Left ventricle myocardium inferior (tissue), 1 donor: ENCODE measurements at regions not wholly inside any gene's neighbourhood (a gene's known extent, or its start where the extent isn't known, plus 50 kb on each side); places are given as distances from the start of the nearest gene placed in this dataset.

ENCODE experiments used
- DNase-seq: peaks from one replicate; pipeline ENCODE4 v3.0.0-alpha.2; 2020
- H3K27ac ChIP-seq: fragments of 200-600 bp; replicated peaks from 2 replicates; pipeline ENCODE4 v1.8.0; 2021
- H3K27me3 ChIP-seq: fragments of 200-600 bp; 2 replicates; pipeline ENCODE4 v1.8.0; 2021; ENCODE audit warnings: low read depth
- H3K36me3 ChIP-seq: fragments of 200-600 bp; 2 replicates; pipeline ENCODE4 v1.8.0; 2021
- H3K4me1 ChIP-seq: fragments of 200-600 bp; 2 replicates; pipeline ENCODE4 v1.8.0; 2021
- H3K4me3 ChIP-seq: fragments of 200-600 bp; 2 replicates; pipeline ENCODE4 v1.8.0; 2021; ENCODE audit warnings: mild to moderate bottlenecking, moderate library complexity
- H3K9me3 ChIP-seq: fragments of 200-600 bp; replicated peaks from 2 replicates; pipeline ENCODE4 v1.8.0; 2021
- CTCF ChIP-seq: fragments of 200-600 bp; IDR thresholded peaks from 2 replicates; pipeline ENCODE4 v1.8.0; 2021; ENCODE audit warnings: antibody characterized with exemption, mild to moderate bottlenecking, borderline replicate concordance
- intact Hi-C: fragments of 100-400 bp; cut with micrococcal nuclease; formaldehyde crosslinking; loops from one replicate; pipeline ENCODE4 v1.11.0; 2022
- donor health status: DM: no; HTN: yes; CAD: no; lungs with severe emphysema.

DNA sequence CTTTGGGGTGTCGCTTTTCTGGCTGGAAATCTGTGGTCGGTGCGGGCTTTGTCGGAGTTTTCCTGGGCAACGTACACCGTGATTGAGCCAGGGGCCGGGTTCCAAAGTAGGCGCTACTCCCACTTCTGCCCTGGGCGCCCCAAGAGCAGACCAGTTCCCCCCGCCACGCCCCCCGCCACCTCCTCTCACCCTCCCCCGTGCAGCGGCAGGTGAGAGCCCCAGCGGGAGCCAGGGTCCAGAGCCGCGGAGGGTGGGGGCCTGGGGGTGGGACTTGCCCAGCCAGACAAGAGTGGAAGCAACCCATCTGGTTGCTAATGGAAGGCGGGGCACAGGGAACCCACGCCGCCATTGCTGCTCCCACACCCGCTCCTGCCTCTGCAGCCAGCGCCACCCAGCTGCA, 2195.9 kb downstream of the PCDH9 start:
- no peak overlapping the region for H3K27ac ChIP-seq
- H3K36me3 ChIP-seq: no peaks in the 10 kb centered on the region
- no peak for TF ChIP-seq CTCF
- no peak overlapping the region for H3K4me3 ChIP-seq
- peaks cover 25% of the 10 kb centered on the region for H3K9me3 ChIP-seq
- no peak for DNase-seq
- no peaks in the 10 kb centered on the region for H3K4me1 ChIP-seq
- no peaks in the 10 kb centered on the region for H3K27me3 ChIP-seq
- intact Hi-C loops: no loop called here

- Histone ChIP-seq H3K27ac (no peak overlapping the region), H3K9me3 (peaks cover 25% of the 10 kb centered on the region), H3K4me3 (no peak overlapping the region), H3K4me1 (no peaks in the 10 kb centered on the region), H3K36me3 (no peaks in the 10 kb centered on the region), H3K27me3 (no peaks in the 10 kb centered on the region)
- DNase-seq: no peak
- intact Hi-C loops: no loop called here
- TF ChIP-seq CTCF: no peak
These were observed 2197.3 kb downstream of the PCDH9 start for GRCh38 chr13:65032825-65033224.

- TF ChIP-seq CTCF: no peak
- intact Hi-C loops: no loop called here
- no peaks in the 10 kb centered on the region for H3K4me1 ChIP-seq
- H3K27me3 ChIP-seq: no peaks in the 10 kb centered on the region
- H3K36me3 ChIP-seq: no peaks in the 10 kb centered on the region
- H3K9me3 ChIP-seq: peaks cover 26% of the 10 kb centered on the region
- no peak overlapping the region for H3K4me3 ChIP-seq
- DNase-seq: no peak
- H3K27ac ChIP-seq: no peak overlapping the region
These were observed 2202.0 kb downstream of the PCDH9 start for GRCh38 chr13:65028101-65028500.

- H3K27ac ChIP-seq: no peak overlapping the region
- no peaks in the 10 kb centered on the region for H3K4me1 ChIP-seq
- H3K27me3 ChIP-seq: no peaks in the 10 kb centered on the region
- intact Hi-C loops: no loop called here
- H3K4me3 ChIP-seq: no peak overlapping the region
- no peak for TF ChIP-seq CTCF
- H3K36me3 ChIP-seq: no peaks in the 10 kb centered on the region
- DNase-seq: no peak
- H3K9me3 ChIP-seq: peaks cover 41% of the 10 kb centered on the region
These were observed 2203.6 kb downstream of the PCDH9 start for GRCh38 chr13:65026505-65026904.

GRCh38 chr13:65011378-65011777, 2218.8 kb downstream of the PCDH9 start:
- no peak for DNase-seq
- no peak overlapping the region for H3K4me3 ChIP-seq
- TF ChIP-seq CTCF: no peak
- no peaks in the 10 kb centered on the region for H3K27me3 ChIP-seq
- no peaks in the 10 kb centered on the region for H3K4me1 ChIP-seq
- peaks cover 7% of the 10 kb centered on the region for H3K9me3 ChIP-seq
- intact Hi-C loops: no loop called here
- no peaks in the 10 kb centered on the region for H3K36me3 ChIP-seq
- H3K27ac ChIP-seq: no peak overlapping the region

DNA sequence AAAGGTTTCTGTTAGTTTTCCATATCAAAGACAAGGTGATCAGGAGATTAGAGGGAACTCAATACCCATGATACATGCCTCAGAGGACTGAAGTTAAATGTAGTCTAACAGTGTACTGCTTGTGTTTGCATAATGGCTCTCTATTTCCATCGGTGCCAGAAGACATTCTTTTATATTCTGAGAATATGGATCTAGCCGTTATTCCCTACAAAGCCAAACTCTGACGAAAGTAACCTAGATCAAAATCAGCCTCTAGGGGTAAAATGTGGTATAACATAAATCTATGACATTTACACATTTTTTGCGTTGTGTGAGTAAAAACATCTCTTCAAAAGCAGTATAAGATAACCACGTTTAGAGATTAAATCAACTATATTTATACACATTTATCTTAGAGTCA, 2232.7 kb downstream of the PCDH9 start:
- H3K27me3 ChIP-seq: no peaks in the 10 kb centered on the region
- no peak for TF ChIP-seq CTCF
- DNase-seq: no peak
- intact Hi-C loops: no loop called here
- no peaks in the 10 kb centered on the region for H3K9me3 ChIP-seq
- no peaks in the 10 kb centered on the region for H3K4me1 ChIP-seq
- no peak overlapping the region for H3K4me3 ChIP-seq
- no peaks in the 10 kb centered on the region for H3K36me3 ChIP-seq
- no peak overlapping the region for H3K27ac ChIP-seq
